Forelimb muscle (tissue), 1 donor: ENCODE measurements at regions not wholly inside any gene's neighbourhood (a gene's known extent, or its start where the extent isn't known, plus 50 kb on each side); places are given as distances from the start of the nearest gene placed in this dataset.
"Not testable (repeated sequence)": the region's sequence is repeated elsewhere in the genome, so short reads cannot be mapped to it uniquely, and the experiment has no call there.

ENCODE experiments used
- DNase-seq: peaks from one replicate; pipeline ENCODE4 v3.0.0-alpha.2; 2013; ENCODE audit warnings: low read depth

- no peak for DNase-seq
These were observed 115.0 kb upstream of the EPB41L4A start for GRCh38 chr5:112534067-112534583.

GRCh38 chr5:112534611-112535255, 115.7 kb upstream of the EPB41L4A start:
- DNase-seq, result no peak

GRCh38 chr5:112535356-112535755, 116.3 kb upstream of the EPB41L4A start:
- no peak for DNase-seq

- DNase-seq, result not testable (repeated sequence)
These were observed 125.5 kb upstream of the EPB41L4A start for GRCh38 chr5:112544558-112544957.

GRCh38 chr5:112546946-112547592, 128.0 kb upstream of the EPB41L4A start:
- DNase-seq, result no peak

- DNase-seq, result no peak
These were observed 129.3 kb upstream of the EPB41L4A start for GRCh38 chr5:112548246-112548881.

- DNase-seq, result no peak
These were observed 130.1 kb upstream of the EPB41L4A start for GRCh38 chr5:112549127-112549526.

GRCh38 chr5:112549605-112550166, 130.6 kb upstream of the EPB41L4A start:
- no peak for DNase-seq

- peak; percentile 50 for DNase-seq
These were observed 132.4 kb upstream of the EPB41L4A start for GRCh38 chr5:112551419-112552032.

- no peak for DNase-seq
These were observed 133.1 kb upstream of the EPB41L4A start for GRCh38 chr5:112552216-112552615.

- DNase-seq, result no peak
These were observed 133.7 kb upstream of the EPB41L4A start for GRCh38 chr5:112552791-112553190.

- DNase-seq, result no peak
These were observed 135.3 kb upstream of the EPB41L4A start for GRCh38 chr5:112554101-112554977.

GRCh38 chr5:112555197-112555596, 136.1 kb upstream of the EPB41L4A start:
- DNase-seq, result no peak

- no peak for DNase-seq
These were observed 136.6 kb upstream of the EPB41L4A start for GRCh38 chr5:112555691-112556090.

GRCh38 chr5:112559501-112559900, 140.4 kb upstream of the EPB41L4A start:
- not testable (repeated sequence) for DNase-seq

- DNase-seq, result no peak
These were observed 141.3 kb upstream of the EPB41L4A start for GRCh38 chr5:112560371-112560770.

- DNase-seq, result no peak
These were observed 144.2 kb upstream of the EPB41L4A start for GRCh38 chr5:112563169-112563826.

GRCh38 chr5:112566251-112566650, 147.2 kb upstream of the EPB41L4A start:
- DNase-seq, result no peak

GRCh38 chr5:112569596-112569995, 150.5 kb upstream of the EPB41L4A start:
- DNase-seq, result no peak

GRCh38 chr5:112570708-112571444, 151.8 kb upstream of the EPB41L4A start:
- no peak for DNase-seq
